ENCODE measurements at regions not wholly inside any gene's neighbourhood (a gene's known extent, or its start where the extent isn't known, plus 50 kb on each side); places are given as distances from the start of the nearest gene placed in this dataset.

DNA sequence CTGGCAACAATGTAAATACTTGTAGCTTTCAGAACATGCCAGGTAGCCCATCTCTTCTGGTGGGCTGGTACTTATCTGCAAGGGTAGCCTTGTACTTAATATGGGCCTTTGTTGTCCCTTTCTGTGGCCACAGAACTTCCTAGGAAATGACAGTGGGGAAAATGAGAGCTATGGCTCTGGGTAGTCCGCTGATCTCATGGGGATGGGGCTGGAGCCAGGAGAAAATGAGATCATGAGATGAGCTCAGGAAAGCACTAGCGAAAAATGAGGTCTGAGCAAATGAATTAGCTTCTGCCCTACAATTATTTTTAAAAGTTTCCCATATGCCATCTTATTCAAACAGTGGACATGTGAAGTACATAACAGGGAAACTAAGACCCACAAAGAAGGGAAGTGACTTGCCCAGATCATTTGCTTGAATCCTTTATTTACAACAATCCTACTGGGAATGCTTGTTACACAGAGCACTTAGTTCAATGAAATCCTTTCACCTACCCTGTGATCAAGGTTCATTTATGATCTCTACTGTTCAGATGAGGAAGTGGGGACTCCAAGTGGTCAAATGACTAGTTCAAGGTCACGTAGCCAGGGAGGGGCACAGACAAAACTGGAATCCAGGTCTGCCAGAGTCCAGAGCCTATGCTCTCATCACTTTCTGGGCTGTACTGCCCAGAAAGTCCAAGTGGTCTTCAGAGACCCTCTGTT, 87.1 kb downstream of the PTPRS start:
- TF ChIP-seq, protein P1, sequence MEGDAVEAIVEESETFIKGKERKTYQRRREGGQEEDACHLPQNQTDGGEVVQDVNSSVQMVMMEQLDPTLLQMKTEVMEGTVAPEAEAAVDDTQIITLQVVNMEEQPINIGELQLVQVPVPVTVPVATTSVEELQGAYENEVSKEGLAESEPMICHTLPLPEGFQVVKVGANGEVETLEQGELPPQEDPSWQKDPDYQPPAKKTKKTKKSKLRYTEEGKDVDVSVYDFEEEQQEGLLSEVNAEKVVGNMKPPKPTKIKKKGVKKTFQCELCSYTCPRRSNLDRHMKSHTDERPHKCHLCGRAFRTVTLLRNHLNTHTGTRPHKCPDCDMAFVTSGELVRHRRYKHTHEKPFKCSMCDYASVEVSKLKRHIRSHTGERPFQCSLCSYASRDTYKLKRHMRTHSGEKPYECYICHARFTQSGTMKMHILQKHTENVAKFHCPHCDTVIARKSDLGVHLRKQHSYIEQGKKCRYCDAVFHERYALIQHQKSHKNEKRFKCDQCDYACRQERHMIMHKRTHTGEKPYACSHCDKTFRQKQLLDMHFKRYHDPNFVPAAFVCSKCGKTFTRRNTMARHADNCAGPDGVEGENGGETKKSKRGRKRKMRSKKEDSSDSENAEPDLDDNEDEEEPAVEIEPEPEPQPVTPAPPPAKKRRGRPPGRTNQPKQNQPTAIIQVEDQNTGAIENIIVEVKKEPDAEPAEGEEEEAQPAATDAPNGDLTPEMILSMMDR (IDR thresholded peaks at IDR 0.05; ENCODE audit: low read depth, low read length): no peak
- TF ChIP-seq EZH2phosphoT487 (IDR thresholded peaks at IDR 0.05; ENCODE audit: low read depth): no peak

Data from OCI-LY3 (cell line).